ENCODE measurements at regions not wholly inside any gene's neighbourhood (a gene's known extent, or its start where the extent isn't known, plus 50 kb on each side); places are given as distances from the start of the nearest gene placed in this dataset.
"Not testable (repeated sequence)": the region's sequence is repeated elsewhere in the genome, so short reads cannot be mapped to it uniquely, and the experiment has no call there.

DNA sequence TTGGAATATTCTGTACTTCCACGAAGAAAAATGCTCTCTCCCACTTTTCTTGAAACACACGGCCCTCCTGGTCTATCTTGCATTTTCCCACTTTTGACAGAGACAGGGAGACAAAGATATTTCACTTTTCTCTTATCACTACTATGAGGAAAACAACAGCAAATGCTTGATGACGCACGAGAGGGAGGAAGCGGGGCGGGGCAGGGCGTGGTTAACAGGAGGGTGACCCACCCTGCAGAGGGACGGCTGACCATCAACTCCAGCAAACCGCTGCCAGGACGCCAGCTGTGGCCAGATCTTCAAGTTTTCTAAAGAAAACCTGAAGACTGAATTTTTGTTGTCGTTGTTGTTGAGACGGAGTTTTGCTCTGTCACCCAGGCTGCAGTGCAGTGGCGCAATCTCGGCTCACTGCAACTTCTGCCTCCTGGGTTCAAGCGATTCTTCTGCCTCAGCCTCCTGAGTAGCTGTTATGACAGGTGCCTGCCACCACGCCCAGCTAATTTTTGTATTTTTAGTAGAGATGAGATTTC lies 63.8 kb downstream of the NSUN5 start:
- not testable (repeated sequence) for DNase-seq (ENCODE audit: low spot score)

- DNase-seq (ENCODE audit: low spot score): peak; percentile 96
These were observed 73.5 kb downstream of the NSUN5 start for GRCh38 chr7:73234994-73235717.

DNA sequence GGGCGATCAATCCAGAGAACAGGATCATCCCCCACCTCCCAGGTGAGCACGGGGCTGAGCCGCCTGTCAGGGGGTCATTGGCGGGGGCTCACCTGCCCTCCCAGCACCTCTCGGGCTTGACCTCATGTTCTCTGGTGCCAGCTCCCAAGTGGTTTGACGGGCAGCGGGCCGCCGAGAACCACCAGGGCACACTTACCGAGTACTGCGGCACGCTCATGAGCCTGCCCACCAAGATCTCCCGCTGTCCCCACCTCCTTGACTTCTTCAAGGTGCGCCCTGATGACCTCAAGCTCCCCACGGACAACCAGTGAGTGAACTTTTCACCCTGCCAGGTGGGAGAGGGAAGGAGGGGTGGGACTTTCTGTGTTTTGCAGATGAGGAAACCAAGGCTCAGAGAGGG lies 82.9 kb downstream of the NSUN5 start:
- not testable (repeated sequence) for DNase-seq (ENCODE audit: low spot score)

DNA sequence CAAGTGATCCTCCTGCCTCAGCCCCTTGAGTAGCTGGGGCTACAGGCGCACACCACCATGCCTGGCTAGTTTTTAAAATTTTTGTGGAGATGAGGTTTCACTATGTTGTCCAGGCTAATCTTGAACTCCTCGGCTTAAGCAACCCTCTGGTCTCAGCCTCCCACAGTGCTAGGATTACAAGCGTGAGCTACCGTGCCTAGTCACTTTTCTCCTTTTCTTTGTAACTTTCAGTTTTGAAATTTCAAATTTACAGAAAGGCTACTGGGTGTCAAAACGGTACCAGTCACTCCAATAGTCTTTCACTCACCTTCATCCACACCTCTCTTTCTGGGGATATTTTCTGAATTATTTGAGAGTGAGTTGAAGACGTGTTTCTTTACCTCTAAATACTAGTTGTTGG lies 86.9 kb downstream of the NSUN5 start:
- not testable (repeated sequence) for DNase-seq (ENCODE audit: low spot score)

GRCh38 chr7:73220766-73221370 lies 87.8 kb downstream of the NSUN5 start:
- DNase-seq (ENCODE audit: low spot score): not testable (repeated sequence)

DNA sequence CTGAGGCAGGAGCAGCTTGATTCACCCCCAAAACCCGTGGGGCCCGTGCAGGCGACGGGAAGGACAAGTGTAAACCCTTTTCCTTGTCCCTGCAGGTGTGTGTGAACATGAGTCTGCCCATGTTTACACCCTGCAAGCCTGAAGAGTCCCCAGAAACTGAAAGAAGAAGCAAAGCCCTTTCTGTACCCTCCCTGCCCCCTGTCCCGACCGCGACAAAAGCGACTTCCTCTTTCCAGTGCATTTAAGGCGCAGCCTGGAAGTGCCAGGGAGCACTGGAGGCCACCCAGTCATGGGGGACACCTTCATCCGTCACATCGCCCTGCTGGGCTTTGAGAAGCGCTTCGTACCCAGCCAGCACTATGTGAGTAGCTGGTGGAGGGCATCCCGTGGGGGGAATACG lies 88.3 kb downstream of the NSUN5 start:
- not testable (repeated sequence) for DNase-seq (ENCODE audit: low spot score)

DNA sequence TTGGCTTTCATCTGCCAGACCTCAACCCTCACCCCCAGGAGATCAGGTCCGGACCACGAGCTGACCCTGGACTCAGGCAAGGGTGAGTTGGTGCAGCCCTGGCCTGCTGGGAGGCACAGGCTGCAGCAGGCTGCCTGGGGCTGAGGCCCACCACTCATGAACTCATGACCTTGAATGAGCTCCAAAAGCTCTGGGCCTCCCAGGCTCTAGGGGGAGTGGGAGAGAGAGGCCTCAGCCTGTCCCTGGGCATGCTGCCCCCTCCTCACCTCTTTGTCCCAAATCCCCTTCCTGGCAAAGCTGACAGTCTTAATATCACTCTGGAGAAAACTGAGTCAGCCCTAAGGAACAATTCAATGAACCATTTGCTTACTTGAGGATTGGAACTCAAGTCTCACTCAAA lies 89.8 kb downstream of the NSUN5 start:
- DNase-seq (ENCODE audit: low spot score): not testable (repeated sequence)

GRCh38 chr7:73216046-73216675 lies 92.5 kb downstream of the NSUN5 start:
- DNase-seq (ENCODE audit: low spot score): not testable (repeated sequence)

- DNase-seq (ENCODE audit: low spot score): not testable (repeated sequence)
These were observed 93.4 kb downstream of the NSUN5 start for GRCh38 chr7:73215232-73215631.

DNA sequence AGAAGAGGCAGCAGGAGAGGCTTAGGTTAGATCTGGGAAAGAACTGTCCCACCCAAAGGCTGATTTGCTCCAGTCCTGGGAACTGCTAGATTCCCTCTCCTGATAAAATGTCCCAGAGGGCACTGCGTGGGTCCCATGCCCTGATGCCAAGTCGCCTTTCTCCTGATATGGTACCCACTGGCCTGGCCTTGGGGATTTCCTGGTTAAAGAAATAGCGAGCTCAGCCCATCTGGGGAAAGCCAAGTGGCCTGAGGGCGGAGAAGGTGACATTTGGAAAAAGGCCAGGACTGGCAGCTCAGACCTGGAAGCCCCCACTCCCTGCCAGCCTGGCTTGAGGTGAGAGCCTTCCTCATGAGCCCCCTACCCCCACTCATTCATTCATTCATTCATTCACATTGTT lies 94.2 kb downstream of the NSUN5 start:
- not testable (repeated sequence) for DNase-seq (ENCODE audit: low spot score)

DNA sequence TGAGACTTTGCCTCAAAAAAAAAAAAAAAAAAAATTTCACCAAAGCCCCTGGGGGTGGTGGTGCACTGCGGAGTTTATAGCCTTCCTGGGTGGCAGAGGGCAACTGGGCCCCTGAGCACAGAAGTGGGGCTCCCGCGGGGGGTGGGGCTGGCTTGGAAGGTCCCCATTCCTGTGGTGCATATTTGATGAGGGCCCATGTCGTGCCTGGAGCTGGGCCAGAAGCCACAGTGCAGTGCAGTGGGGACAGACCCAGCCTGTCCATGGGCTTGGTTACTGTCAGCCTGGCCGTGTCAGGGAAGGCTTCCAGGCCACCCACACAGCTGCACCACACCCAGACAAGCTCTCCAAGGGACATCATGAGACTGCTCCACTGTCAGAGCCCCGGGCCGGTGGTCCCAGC lies 95.5 kb downstream of the NSUN5 start:
- peak; percentile 35 for DNase-seq (ENCODE audit: low spot score)

DNA sequence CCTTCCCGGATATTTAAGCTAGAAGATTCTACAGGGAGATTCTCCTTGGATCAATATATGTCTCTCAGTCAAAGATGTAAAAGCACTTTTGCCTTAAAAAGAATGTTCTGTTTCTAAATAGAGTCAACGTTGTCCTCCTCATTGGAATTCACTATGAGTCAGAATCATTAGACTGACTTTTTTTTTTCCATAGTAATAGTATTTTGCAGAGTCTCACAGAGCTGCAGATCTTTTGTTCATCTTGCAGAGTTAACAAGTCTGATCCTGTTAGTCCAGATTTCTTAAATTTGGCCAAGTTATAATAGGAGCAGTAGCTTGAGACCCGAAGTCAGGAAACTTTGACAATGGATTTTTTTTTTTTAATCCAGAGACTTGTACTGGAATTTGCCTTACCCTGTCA lies 103.0 kb downstream of the NSUN5 start:
- DNase-seq (ENCODE audit: low spot score): not testable (repeated sequence)

DNA sequence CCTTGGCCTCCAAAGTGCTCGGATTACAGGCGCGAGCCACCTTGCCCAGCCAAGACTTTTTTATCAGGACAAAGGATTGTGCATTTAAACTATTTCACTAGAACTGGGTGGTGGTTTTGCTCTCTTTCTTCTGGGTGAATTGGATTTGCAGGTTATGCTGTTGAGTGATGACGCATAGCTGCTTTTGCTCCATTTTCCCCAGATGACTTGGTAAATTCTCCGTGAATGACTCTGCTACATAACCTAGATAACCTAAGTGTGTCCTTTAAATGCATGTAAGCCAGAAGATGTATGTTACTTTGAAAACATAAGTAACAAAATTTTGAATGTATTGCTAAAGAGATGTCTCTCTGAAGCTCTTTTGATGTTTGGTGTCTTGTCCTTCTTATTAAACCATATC lies 103.7 kb downstream of the NSUN5 start:
- not testable (repeated sequence) for DNase-seq (ENCODE audit: low spot score)

GRCh38 chr7:73203312-73203711 lies 105.3 kb downstream of the NSUN5 start:
- DNase-seq (ENCODE audit: low spot score): peak; percentile 39

DNA sequence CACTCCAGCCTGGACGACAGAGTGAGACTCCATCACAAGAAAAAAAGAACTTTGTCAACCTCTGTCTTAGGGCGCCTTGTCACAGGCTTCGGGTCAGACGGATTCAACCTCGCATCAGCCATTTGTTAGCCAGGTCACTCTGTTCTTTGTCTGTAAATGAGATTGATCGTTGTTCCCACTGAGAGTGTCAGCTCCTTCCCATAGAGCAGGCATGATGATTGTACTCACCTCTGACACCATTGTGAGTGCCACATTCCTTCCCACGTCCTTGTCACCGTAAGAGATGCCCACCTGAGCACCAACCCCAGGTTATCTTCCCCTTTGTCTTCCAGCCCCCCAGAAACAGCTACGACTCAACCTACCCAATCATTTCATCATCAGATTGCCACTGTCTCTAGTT lies 107.4 kb downstream of the NSUN5 start:
- not testable (repeated sequence) for DNase-seq (ENCODE audit: low spot score)

- DNase-seq (ENCODE audit: low spot score): not testable (repeated sequence)
These were observed 108.0 kb downstream of the NSUN5 start for GRCh38 chr7:73200518-73201099.

DNA sequence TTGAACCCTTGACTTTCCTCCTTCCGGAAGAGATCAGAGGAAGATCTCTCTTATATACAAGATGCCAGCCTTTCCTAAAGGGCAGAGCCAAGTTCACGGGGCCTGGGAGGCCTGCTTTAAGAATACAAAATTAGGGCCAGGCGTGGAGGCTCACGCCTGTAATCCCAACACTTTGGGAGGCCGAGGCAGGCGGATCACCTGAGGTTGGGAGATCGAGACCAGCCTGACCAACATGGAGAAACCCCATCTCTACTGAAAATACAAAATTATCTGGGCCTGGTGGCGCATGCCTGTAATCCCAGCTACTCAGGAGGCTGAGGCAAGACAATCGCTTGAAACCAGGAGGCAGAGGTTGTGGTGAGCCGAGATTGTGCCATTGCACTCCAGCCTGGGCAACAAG lies 108.2 kb upstream of the SPDYE9 start:
- not testable (repeated sequence) for DNase-seq (ENCODE audit: low spot score)

DNA sequence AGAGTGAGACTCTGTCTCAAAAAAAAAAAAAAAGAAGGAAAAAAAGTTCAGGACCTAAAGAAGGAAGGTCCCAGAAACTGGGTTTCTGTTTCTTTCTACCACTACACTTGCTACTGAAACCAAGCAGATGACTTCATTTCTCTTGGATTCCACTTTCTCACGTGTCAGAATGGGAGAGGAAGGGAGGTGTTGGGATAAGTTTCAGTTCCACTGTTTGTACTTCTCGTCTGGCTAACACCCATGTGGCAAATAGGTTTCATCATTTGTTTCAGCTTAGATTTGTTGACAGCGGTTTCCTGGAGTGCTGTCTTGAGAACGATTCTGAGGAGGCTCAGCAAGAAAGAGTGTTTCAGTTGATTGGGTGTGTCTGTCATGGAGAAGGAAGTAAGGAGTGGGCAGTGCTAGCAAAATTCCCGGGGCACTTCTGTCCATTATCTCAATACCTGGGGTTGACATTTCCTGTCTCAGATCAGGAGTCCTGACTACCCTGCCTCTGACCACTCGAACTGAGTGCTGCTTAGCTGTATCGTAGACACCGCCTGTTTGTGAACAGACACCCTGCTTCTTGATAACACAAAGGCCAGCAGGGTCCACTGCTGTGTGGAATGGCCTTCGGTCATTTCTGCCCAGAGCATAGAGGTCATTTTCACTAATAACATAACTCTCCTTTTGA lies 104.8 kb upstream of the SPDYE9 start:
- DNase-seq (ENCODE audit: low spot score): not testable (repeated sequence)

DNA sequence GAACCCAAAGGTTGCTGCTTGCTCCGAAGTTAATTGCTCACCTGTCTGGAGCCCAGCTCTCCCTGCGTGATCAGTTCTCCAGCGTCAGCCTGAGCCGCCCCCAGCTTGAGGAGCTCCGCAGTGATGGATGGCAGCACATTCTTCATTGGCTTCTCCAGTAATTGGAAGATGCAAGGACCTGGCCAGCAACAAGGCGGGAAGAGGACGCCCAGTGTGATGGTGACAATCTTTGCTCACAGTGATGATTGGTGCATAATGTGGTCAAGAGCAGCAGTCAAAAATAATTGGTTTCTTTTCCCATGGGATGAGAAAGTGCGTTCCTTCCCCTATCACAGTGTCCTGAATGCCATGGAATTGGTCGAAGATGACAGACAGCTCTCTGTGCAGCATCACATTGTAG lies 102.4 kb upstream of the SPDYE9 start:
- not testable (repeated sequence) for DNase-seq (ENCODE audit: low spot score)

DNA sequence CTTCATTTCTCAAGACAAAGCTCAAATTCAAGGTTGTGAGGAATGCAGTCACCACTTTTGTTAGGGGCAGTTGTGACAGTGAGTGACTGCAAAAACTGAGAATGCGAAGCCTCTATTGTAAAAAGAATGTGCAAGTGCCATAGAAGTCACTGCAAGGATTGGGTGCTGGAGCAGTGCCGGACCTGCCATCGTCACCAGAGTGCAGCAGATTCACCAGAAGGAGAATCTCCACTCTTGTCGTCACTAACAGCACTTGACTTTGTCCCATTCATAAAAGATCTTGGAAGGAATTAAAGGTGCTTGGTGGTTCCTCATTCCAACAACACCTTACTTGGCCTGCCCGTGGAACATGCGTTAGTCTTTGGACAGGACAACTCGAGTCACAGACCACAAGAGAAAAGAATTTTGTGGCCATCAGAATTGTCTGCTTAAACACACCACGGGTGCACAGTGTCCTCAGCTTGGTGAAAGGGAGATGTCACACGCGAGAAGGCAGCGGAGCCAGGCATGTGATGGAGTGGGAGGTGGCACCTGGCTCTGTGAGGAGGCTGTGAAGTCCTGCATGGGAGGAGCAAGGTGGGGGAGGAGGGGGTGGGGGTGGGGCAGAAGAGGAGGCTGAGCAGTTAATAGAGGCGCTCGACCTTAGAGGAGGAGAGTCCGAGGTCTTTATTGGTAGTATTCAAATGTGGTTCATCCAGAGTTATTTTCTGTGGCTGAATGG lies 100.9 kb upstream of the SPDYE9 start:
- DNase-seq (ENCODE audit: low spot score): not testable (repeated sequence)

GRCh38 chr7:73176813-73177212 lies 91.0 kb upstream of the SPDYE9 start:
- DNase-seq (ENCODE audit: low spot score): not testable (repeated sequence)
